ENCODE measurements at regions not wholly inside any gene's neighbourhood (a gene's known extent, or its start where the extent isn't known, plus 50 kb on each side); places are given as distances from the start of the nearest gene placed in this dataset.

DNA sequence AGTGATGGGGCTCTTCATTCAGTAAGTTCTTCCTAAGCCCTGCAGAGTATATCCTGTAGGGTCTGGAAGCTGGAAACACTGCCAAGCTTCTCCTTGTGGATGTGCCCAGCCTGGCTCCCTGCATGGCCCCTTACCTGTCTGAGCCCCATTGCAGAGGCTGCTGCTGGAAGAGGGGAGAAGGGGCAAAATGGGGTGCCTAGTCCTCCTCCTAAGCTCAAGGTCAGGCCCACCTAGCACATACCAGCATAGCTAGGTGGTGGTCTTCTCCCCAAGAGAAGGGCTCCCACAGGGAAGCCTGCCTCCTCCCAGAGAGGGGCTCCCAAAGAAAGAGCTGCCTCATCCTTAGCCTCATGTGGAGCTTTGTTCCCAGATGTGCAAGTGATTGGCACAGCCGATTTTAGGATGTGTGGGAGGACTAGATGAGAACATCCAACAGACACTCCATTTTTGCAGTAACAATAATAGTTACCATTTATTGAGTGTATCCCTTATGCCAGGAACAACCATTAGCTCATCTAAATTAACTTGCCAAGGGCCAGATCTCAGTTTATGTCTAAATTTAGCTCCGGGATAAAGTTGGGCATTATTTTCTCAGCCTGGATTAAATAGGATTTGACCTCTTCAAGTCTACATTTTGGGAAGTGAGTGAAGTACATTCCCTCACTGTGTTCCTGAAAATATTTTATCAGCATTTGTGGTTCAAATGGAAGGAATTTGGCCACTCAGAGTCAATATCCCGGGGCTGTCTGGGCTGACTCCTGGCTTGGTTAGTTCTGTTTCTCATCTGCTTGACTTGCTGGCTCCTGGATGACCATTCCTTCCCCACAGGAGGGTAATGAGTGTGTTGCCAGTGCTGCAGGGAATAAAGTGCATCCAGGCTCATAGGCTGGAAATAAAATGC lies 291.1 kb upstream of the ROPN1 start:
- no peak for DNase-seq

- DNase-seq: no peak
These were observed 291.7 kb upstream of the ROPN1 start for GRCh38 chr3:124283652-124284023.

- no peak for DNase-seq
These were observed 297.1 kb upstream of the ROPN1 start for GRCh38 chr3:124288996-124289395.

DNA sequence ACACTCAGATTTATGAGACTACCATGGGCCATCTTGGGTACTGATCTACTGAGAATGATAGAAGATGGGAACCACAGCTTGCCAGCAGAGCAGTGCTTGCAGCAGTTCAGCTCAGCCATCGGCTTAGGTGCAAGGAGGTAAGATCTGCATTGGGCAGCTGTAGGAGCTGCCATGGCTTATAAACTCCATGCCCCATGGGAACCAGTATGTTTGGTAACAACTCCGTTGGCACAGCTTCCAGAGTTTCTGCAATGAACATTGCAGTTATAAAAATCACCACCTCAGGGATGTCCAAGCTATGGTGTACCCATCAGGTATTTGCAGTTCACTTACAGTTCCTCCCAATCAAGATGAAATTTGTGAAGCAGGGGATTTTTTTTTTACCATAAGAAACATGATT lies 299.1 kb upstream of the ROPN1 start:
- DNase-seq: no peak

DNA sequence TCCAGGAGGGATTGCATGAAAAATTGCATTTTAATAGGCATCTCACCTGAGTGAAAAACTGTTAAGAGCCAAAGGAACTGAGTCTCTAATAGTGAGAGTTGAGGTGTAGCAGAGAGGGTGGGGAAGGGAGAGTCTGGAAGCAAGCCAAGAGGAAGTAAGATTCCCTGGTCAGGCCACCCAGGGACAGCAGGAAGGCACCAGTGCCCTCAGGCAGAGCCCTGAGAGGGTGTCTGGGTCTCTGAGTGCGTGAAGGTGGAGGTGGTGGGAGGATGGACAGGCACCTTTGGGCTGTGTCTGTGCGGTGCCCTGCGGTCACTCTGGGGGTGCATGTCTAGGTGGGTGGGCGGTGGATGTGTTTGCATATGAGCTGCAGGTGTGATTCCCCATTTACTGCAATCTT lies 300.4 kb upstream of the ROPN1 start:
- DNase-seq: no peak

DNA sequence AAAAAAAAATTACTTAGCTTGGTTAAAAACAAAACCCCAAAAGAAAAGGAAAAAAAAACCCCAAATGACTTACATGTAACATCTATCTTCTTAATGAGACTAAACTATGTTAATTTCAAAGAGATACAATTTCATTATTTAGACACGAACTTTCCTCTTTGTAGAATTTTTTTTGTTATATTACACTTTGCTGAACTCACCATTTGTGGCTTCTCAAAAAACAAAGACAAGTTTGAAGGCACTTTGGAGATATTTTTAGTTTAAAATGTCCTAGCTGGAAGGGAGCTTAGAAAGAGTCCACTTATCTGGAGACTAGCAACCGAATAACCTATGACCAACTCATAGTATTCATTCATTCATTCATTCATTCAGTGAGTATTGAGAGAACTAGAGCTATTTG lies 301.7 kb upstream of the ROPN1 start:
- no peak for DNase-seq

GRCh38 chr3:124295362-124295761 lies 303.4 kb upstream of the ROPN1 start:
- DNase-seq: no peak

- DNase-seq: no peak
These were observed 304.5 kb upstream of the ROPN1 start for GRCh38 chr3:124296406-124296805.

DNA sequence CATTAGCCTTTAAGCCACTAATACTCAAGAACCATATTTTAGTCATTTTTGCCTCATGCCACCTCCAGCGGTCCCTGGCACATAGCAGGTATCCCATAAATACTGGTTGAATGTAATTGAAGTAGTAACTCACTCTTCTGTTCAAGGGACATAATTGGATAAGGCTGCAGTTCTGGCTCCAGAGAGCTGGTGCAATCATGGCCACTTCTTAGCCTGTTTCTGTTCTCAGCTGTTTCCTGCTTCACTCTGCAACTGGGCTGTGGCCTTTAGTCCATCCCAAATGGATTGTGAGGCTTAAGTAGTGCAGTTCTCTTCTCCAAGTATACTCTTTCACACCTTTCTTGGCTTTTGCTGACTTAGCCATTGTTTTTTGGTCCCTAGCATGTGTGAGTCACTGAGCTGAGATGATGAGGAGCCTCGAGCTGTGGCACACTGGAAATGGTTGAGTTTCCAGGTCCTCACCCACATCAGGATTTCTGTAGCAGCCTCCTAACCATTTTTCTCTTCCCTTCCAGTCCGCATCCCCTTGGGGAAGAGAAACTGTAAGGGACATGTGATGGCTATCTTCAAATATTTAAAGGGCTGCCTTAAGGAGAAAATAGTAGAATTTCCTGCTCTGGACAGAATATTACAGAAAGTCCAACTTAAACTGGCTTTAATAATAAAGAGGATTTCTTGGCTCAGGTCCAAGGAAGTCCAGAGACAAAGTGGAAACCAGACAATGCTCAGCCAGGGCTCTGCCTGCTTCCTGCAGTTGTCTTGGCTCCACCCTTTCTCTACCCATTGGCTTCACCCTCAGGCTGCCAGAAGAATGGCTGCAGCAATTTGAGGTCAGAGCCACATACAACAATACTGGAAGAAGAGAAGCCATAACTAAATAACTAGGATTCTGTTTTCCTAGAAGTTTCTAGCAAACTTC lies 305.4 kb upstream of the ROPN1 start:
- DNase-seq: no peak

- DNase-seq: no peak
These were observed 306.4 kb upstream of the ROPN1 start for GRCh38 chr3:124298301-124298700.

- DNase-seq: no peak
These were observed 307.0 kb upstream of the ROPN1 start for GRCh38 chr3:124298951-124299350.

- no peak for DNase-seq
These were observed 307.9 kb upstream of the ROPN1 start for GRCh38 chr3:124299831-124300230.

- no peak for DNase-seq
These were observed 308.5 kb upstream of the ROPN1 start for GRCh38 chr3:124300416-124300815.

DNA sequence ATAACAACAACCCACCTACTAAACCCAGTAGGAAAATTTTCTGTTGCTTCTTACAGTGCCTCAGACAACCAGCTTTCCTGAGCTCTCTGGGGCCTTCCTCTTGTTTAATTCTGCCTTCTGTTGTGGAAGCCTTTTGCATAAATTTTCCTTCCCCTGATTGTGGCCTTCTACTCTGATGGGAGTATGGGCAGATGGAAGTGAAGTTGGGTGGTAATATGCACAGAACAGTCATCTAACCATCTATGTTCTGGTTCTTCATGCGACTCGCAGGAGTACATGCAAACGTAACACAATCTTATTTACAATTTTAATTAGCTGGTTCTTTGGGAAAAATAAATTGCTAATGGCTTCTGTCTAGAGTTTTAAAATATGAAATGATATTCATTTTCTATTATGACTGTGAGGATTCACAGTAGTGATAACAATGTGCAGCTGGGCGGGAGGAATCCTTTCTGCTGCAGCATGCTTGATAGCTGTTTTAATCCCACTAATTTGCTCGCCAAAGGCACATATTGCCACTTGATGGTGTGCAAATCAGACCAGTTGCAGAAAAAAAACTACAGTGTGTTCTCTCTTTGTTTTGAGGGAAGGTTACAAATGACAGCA lies 311.5 kb upstream of the ROPN1 start:
- no peak for DNase-seq

DNA sequence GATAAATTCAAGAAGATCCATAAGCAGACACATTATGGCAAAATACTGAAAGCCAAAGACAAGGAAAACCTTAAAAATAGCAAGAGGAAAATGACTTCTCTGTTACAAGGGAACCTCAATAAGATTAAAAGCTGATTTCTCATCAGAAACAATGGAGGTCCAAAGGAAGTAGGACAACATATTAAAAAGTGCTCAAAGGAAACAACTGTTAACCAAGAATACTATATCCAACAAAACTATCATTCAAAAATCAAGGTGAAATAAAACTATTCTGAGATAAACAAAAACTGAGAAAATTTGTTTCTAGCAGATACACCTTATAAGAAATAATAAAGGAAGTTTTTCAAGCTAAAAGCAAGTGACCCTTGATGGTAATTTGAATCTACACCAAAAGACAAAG lies 314.7 kb upstream of the ROPN1 start:
- no peak for DNase-seq

- no peak for DNase-seq
These were observed 321.7 kb upstream of the ROPN1 start for GRCh38 chr3:124313621-124314020.

GRCh38 chr3:124315215-124316033 lies 323.5 kb upstream of the ROPN1 start:
- no peak for DNase-seq

DNA sequence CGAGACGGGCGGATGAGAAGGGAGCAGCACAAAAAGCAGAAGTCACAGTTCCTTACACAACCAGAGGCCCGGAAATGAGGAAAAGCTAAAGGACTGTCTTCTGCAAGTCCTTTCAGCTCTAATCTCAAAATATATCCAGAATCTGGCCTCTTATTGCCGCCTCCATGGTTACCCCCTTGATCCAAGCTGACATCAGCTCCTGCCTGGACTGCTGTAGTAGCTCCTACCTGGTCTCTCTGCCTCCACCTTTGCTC lies 324.0 kb upstream of the ROPN1 start:
- DNase-seq: no peak

DNA sequence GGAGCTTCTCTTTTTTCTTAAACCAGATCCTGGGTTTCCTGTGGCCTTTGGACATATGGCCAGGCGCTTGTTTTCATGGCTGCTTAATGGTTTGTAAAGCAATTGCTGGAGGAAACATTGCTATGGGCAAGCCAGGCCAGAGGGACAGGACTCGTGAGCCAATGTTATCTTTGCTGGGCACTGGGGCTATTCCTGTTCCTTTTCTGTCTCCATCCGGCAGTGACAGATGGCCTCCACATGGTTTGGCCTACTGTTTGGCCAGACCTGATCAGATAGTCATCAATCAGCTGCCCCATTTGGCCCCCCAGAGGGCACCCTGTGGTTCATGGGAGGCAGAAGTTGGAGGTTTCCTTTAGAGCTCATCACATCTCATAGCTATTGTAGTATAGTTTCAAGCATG lies 326.1 kb upstream of the ROPN1 start:
- DNase-seq: no peak

GRCh38 chr3:124318656-124319055 lies 326.7 kb upstream of the ROPN1 start:
- no peak for DNase-seq

- no peak for DNase-seq
These were observed 329.1 kb upstream of the ROPN1 start for GRCh38 chr3:124320976-124321375.

DNA sequence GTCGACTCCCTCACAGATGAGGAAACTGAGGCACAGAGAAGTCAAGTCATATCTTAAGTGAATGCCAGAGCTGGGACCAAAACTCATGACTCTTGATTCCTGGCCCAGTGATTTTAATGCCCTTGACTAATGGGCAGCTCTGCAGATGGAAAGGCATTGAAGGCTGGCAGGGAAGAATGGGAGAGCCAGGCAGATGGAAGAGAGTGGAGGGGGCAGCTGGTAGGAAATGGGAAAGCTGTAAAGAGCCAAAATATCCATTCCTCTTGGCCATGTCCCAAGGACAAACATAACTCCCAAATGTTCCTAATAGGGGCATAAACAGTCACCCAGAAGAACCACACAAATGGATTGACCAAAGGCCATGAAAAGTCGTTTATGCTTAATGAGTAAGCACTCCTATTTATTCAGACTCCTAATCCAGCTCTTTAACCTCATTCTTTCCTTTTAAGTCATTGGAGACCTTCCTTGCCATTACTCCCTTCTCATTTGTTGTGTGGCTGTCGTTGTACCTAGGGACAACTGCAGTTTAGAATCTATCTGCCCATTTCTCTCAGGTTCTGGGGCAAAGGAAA lies 330.5 kb upstream of the ROPN1 start:
- no peak for DNase-seq

DNA sequence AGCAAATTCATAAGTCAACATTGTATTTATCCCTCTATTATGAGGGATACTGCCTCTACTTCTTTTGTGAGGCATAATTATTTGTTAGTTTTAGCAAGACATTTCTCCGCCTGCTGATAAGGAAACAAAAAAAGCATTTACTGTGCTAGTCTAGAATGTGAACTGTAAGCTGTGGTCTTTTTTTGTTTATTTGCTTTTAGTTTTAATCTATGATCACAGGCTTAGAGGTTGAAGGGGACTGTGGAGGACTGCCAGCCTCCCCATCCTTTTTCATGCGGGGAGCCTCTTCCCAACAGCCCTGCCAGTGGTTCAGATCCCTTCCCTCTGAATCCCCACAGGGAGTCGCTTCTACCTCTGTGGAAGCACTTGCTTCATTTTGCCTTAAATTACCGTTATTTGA lies 331.0 kb upstream of the ROPN1 start:
- DNase-seq: no peak

Data from stimulated activated CD4-positive, alpha-beta T cell treated with anti-CD3 and anti-CD28 coated beads, Interleukin-4, amount 100 ng/mL, for 24 hours (primary cell).